ENCODE measurements at regions not wholly inside any gene's neighbourhood (a gene's known extent, or its start where the extent isn't known, plus 50 kb on each side); places are given as distances from the start of the nearest gene placed in this dataset.
A peak's percentile ranks its signal among the peaks of the same experiment; 100 is the strongest.

DNA sequence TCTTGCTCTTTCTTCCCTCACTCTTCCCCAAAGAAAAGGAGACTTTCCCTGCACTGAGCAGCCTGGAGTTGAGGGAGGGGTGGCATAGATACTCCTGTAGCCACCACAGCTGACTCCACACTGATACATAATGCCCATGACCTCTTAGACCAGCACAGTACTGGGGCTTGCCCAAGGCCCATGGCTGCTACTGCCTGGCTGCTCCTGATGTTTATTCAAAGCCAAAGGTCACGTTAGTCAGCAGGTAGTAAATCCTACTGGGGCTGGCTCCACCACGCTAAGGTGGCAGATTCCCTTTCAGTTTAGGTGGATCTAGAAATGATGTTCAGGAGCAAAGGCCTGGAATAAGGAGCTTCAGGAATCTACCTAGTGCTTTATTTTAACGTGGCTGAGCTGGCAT, 212.7 kb downstream of the C3orf38 start:
- Histone ChIP-seq H3F3A (replicated peaks; ENCODE audit: low read depth) (no peaks in the 10 kb centered on the region), H4K20me1 (replicated peaks; ENCODE audit: insufficient read depth) (no peaks in the 10 kb centered on the region), H3K79me2 (replicated peaks; ENCODE audit: insufficient read depth) (no peaks in the 10 kb centered on the region), H3K27ac (ENCODE audit: low read depth) (no peak overlapping the region), H3K4me2 (no peak overlapping the region), H3K4me3 (no peak overlapping the region), H2AFZ (peak overlapping the region; percentile 21; the same call in 1 of the 2 replicates), H3K36me3 (ENCODE audit: insufficient read depth) (no peaks in the 10 kb centered on the region), H3K9me2 (ENCODE audit: insufficient read depth) (peaks cover 4% of the 10 kb centered on the region; the same call in 1 of the 2 replicates), H3K4me1 (ENCODE audit: insufficient read depth) (no peaks in the 10 kb centered on the region), H3K27me3 (ENCODE audit: insufficient read depth) (no peaks in the 10 kb centered on the region)
- Mint-ChIP-seq H3K27ac (no peak overlapping the region), H3K4me1 (no peaks in the 10 kb centered on the region), H3K9me3 (peaks cover 5% of the 10 kb centered on the region; the same call in 2 of the 3 replicates), H3K27me3 (ENCODE audit: insufficient read depth, low read depth, poor library complexity) (peaks cover 2% of the 10 kb centered on the region), H3K4me3 (no peak overlapping the region), H3K36me3 (ENCODE audit: low read depth) (peaks cover 7% of the 10 kb centered on the region)
- ATAC-seq, result no peak
- DNase-seq (ENCODE audit: low spot score), result no peak
- TF ChIP-seq, protein P1, sequence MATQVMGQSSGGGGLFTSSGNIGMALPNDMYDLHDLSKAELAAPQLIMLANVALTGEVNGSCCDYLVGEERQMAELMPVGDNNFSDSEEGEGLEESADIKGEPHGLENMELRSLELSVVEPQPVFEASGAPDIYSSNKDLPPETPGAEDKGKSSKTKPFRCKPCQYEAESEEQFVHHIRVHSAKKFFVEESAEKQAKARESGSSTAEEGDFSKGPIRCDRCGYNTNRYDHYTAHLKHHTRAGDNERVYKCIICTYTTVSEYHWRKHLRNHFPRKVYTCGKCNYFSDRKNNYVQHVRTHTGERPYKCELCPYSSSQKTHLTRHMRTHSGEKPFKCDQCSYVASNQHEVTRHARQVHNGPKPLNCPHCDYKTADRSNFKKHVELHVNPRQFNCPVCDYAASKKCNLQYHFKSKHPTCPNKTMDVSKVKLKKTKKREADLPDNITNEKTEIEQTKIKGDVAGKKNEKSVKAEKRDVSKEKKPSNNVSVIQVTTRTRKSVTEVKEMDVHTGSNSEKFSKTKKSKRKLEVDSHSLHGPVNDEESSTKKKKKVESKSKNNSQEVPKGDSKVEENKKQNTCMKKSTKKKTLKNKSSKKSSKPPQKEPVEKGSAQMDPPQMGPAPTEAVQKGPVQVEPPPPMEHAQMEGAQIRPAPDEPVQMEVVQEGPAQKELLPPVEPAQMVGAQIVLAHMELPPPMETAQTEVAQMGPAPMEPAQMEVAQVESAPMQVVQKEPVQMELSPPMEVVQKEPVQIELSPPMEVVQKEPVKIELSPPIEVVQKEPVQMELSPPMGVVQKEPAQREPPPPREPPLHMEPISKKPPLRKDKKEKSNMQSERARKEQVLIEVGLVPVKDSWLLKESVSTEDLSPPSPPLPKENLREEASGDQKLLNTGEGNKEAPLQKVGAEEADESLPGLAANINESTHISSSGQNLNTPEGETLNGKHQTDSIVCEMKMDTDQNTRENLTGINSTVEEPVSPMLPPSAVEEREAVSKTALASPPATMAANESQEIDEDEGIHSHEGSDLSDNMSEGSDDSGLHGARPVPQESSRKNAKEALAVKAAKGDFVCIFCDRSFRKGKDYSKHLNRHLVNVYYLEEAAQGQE (IDR thresholded peaks at IDR 0.05; ENCODE audit: unreplicated experiment), result no peak
- TF ChIP-seq, protein P2, sequence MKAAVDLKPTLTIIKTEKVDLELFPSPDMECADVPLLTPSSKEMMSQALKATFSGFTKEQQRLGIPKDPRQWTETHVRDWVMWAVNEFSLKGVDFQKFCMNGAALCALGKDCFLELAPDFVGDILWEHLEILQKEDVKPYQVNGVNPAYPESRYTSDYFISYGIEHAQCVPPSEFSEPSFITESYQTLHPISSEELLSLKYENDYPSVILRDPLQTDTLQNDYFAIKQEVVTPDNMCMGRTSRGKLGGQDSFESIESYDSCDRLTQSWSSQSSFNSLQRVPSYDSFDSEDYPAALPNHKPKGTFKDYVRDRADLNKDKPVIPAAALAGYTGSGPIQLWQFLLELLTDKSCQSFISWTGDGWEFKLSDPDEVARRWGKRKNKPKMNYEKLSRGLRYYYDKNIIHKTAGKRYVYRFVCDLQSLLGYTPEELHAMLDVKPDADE (IDR thresholded peaks at IDR 0.05), result no peak
- TF ChIP-seq EZH2phosphoT487 (IDR thresholded peaks at IDR 0.05; ENCODE audit: unreplicated experiment) (no peak), STAT1 (IDR thresholded peaks at IDR 0.05; ENCODE audit: unreplicated experiment) (no peak), NANOG (IDR thresholded peaks at IDR 0.05; ENCODE audit: borderline replicate concordance) (no peak), JUNB (IDR thresholded peaks at IDR 0.05; ENCODE audit: unreplicated experiment) (no peak), ZNF331 (CRISPR knock-in tag; IDR thresholded peaks at IDR 0.05; ENCODE audit: low read depth) (no peak), CREB1 (CRISPR knock-in tag; IDR thresholded peaks at IDR 0.05; ENCODE audit: low read depth) (no peak), POLR2AphosphoS5 (IDR thresholded peaks at IDR 0.05; ENCODE audit: low read depth) (no peak), EZH2 (IDR thresholded peaks at IDR 0.05; ENCODE audit: low read depth, unreplicated experiment) (no peak), ZNF114 (CRISPR knock-in tag; IDR thresholded peaks at IDR 0.05) (no peak)
- TF ChIP-seq, protein P3, sequence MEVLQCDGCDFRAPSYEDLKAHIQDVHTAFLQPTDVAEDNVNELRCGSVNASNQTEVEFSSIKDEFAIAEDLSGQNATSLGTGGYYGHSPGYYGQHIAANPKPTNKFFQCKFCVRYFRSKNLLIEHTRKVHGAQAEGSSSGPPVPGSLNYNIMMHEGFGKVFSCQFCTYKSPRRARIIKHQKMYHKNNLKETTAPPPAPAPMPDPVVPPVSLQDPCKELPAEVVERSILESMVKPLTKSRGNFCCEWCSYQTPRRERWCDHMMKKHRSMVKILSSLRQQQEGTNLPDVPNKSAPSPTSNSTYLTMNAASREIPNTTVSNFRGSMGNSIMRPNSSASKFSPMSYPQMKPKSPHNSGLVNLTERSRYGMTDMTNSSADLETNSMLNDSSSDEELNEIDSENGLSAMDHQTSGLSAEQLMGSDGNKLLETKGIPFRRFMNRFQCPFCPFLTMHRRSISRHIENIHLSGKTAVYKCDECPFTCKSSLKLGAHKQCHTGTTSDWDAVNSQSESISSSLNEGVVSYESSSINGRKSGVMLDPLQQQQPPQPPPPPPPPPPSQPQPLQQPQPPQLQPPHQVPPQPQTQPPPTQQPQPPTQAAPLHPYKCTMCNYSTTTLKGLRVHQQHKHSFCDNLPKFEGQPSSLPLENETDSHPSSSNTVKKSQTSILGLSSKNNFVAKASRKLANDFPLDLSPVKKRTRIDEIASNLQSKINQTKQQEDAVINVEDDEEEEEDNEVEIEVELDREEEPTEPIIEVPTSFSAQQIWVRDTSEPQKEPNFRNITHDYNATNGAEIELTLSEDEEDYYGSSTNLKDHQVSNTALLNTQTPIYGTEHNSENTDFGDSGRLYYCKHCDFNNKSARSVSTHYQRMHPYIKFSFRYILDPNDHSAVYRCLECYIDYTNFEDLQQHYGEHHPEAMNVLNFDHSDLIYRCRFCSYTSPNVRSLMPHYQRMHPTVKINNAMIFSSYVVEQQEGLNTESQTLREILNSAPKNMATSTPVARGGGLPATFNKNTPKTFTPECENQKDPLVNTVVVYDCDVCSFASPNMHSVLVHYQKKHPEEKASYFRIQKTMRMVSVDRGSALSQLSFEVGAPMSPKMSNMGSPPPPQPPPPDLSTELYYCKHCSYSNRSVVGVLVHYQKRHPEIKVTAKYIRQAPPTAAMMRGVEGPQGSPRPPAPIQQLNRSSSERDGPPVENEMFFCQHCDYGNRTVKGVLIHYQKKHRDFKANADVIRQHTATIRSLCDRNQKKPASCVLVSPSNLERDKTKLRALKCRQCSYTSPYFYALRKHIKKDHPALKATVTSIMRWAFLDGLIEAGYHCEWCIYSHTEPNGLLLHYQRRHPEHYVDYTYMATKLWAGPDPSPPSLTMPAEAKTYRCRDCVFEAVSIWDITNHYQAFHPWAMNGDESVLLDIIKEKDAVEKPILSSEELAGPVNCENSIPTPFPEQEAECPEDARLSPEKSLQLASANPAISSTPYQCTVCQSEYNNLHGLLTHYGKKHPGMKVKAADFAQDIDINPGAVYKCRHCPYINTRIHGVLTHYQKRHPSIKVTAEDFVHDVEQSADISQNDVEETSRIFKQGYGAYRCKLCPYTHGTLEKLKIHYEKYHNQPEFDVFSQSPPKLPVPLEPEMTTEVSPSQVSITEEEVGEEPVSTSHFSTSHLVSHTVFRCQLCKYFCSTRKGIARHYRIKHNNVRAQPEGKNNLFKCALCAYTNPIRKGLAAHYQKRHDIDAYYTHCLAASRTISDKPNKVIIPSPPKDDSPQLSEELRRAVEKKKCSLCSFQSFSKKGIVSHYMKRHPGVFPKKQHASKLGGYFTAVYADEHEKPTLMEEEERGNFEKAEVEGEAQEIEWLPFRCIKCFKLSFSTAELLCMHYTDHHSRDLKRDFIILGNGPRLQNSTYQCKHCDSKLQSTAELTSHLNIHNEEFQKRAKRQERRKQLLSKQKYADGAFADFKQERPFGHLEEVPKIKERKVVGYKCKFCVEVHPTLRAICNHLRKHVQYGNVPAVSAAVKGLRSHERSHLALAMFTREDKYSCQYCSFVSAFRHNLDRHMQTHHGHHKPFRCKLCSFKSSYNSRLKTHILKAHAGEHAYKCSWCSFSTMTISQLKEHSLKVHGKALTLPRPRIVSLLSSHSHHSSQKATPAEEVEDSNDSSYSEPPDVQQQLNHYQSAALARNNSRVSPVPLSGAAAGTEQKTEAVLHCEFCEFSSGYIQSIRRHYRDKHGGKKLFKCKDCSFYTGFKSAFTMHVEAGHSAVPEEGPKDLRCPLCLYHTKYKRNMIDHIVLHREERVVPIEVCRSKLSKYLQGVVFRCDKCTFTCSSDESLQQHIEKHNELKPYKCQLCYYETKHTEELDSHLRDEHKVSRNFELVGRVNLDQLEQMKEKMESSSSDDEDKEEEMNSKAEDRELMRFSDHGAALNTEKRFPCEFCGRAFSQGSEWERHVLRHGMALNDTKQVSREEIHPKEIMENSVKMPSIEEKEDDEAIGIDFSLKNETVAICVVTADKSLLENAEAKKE (CRISPR knock-in tag; IDR thresholded peaks at IDR 0.05), result no peak
- TF ChIP-seq, protein P4, sequence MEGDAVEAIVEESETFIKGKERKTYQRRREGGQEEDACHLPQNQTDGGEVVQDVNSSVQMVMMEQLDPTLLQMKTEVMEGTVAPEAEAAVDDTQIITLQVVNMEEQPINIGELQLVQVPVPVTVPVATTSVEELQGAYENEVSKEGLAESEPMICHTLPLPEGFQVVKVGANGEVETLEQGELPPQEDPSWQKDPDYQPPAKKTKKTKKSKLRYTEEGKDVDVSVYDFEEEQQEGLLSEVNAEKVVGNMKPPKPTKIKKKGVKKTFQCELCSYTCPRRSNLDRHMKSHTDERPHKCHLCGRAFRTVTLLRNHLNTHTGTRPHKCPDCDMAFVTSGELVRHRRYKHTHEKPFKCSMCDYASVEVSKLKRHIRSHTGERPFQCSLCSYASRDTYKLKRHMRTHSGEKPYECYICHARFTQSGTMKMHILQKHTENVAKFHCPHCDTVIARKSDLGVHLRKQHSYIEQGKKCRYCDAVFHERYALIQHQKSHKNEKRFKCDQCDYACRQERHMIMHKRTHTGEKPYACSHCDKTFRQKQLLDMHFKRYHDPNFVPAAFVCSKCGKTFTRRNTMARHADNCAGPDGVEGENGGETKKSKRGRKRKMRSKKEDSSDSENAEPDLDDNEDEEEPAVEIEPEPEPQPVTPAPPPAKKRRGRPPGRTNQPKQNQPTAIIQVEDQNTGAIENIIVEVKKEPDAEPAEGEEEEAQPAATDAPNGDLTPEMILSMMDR (conservative IDR thresholded peaks at IDR 0.05; ENCODE audit: low read depth in 2 of 2), result no peak

All from GM23338 (cell line).